ENCODE measurements at regions not wholly inside any gene's neighbourhood (a gene's known extent, or its start where the extent isn't known, plus 50 kb on each side); places are given as distances from the start of the nearest gene placed in this dataset.

DNA sequence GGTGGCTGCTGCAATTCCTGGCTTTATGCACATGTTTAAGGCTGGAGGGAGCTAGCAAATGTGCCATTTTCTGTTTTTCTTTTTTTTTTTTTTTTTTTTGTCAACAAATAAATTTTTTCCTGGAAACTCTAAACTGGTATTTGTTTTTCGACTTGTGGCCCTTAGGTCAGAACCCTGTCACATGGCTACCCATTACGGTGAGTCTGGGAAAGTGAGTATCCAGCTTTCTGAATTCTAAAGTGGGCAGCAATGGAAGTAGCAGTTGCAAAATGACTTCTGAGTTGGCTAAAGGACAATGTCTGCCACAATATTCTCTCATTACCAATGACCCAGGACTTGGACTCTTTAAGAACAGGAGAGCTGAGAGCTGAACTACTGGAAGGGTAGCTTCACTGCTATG, 225.1 kb upstream of the CENPE start:
- TF ChIP-seq, protein P1, sequence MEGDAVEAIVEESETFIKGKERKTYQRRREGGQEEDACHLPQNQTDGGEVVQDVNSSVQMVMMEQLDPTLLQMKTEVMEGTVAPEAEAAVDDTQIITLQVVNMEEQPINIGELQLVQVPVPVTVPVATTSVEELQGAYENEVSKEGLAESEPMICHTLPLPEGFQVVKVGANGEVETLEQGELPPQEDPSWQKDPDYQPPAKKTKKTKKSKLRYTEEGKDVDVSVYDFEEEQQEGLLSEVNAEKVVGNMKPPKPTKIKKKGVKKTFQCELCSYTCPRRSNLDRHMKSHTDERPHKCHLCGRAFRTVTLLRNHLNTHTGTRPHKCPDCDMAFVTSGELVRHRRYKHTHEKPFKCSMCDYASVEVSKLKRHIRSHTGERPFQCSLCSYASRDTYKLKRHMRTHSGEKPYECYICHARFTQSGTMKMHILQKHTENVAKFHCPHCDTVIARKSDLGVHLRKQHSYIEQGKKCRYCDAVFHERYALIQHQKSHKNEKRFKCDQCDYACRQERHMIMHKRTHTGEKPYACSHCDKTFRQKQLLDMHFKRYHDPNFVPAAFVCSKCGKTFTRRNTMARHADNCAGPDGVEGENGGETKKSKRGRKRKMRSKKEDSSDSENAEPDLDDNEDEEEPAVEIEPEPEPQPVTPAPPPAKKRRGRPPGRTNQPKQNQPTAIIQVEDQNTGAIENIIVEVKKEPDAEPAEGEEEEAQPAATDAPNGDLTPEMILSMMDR (conservative IDR thresholded peaks at IDR 0.05): no peak
- TF ChIP-seq EZH2 (IDR thresholded peaks at IDR 0.05; ENCODE audit: low read depth): no peak

Data from PC-9 (cell line).